Stomach (tissue), 8 donors: ENCODE measurements at regions not wholly inside any gene's neighbourhood (a gene's known extent, or its start where the extent isn't known, plus 50 kb on each side); places are given as distances from the start of the nearest gene placed in this dataset.

ENCODE experiments used
- DNase-seq, 2 donors: peaks; one replicate each; pipeline versions ENCODE4 v3.0.0 to v3.0.0-alpha.2; 2013 to 2019
- H3K27ac ChIP-seq, 5 donors: fragments of 200-600 bp in 4 of 5; sonication (generic) in 4 of 5; one replicate each; pipeline ENCODE4 v1.5.1; 2013 to 2019; ENCODE audit warnings: mild to moderate bottlenecking in 1 of 5, moderate library complexity in 1 of 5
- H3K27me3 ChIP-seq, 3 donors: fragments of 200-600 bp; sonication (generic); one replicate each; pipeline ENCODE4 v1.5.1; 2017 to 2019; ENCODE audit warnings: mixed run types in 1 of 3
- H3K36me3 ChIP-seq, 4 donors: fragments of 200-600 bp; sonication (generic); 1 replicate in 3 of 4; 2 replicates in 1 of 4; pipeline ENCODE4 v1.5.1; 2016 to 2019
- H3K4me1 ChIP-seq, 4 donors: fragments of 200-600 bp; sonication (generic); one replicate each; pipeline ENCODE4 v1.5.1; 2016 to 2019
- H3K4me3 ChIP-seq, 4 donors: fragments of 200-600 bp; sonication (generic) in 3 of 4; one replicate each; pipeline ENCODE4 v1.5.1; 2016 to 2019; ENCODE audit warnings: mild to moderate bottlenecking in 1 of 4
- H3K9me3 ChIP-seq, 4 donors: fragments of 200-600 bp; sonication (generic); one replicate each; pipeline ENCODE4 v1.5.1; 2016 to 2019
- CTCF ChIP-seq, 7 experiments: fragments of 450-650 bp in 4 of 7; fragments of 200-600 bp in 3 of 7; sonication (generic) in 3 of 7; IDR thresholded peaks; one replicate each; pipeline ENCODE4 v1.5.1; 2016 to 2019; ENCODE audit warnings: antibody characterized with exemption in 7 of 7, control low read depth in 2 of 7, mild to moderate bottlenecking in 1 of 7
- EP300 ChIP-seq: sonication (generic); formaldehyde crosslinking; IDR thresholded peaks from one replicate; pipeline ENCODE4 v1.6.1; 2017; ENCODE audit warnings: antibody characterized with exemption
- POLR2A ChIP-seq, 4 donors: fragments of 450-650 bp; IDR thresholded peaks; one replicate each; pipeline ENCODE4 v1.6.1; 2016; ENCODE audit warnings: antibody characterized with exemption in 4 of 4, control low read depth in 2 of 4, mild to moderate bottlenecking in 1 of 4, moderate library complexity in 1 of 4
- POLR2AphosphoS5 ChIP-seq, 3 donors: sonication (generic); formaldehyde crosslinking; IDR thresholded peaks; one replicate each; pipeline ENCODE4 v1.6.1; 2016; ENCODE audit warnings: antibody characterized with exemption in 3 of 3
- WGBS, 5 donors: extraction: QIAGEN DNeasy Blood & Tissue Kit in 3 of 5; methylation state at CpG; one replicate each; pipeline versions ENCODE4 v1.1.5 to v1.1.7; 2013 to 2018; 5-methylcytosine and 5-hydroxymethylcytosine counted together
- intact Hi-C: fragments of 100-400 bp; cut with DNase I; formaldehyde crosslinking; loops from one replicate; pipeline ENCODE4 v1.15.1; 2023; ENCODE audit warnings: low total_unique reads
- donor health status: healthy with polysubstance abuse.
- donor health status: Bipolar disorder and iron deficiency.
- donor health status: healthy.

- Histone ChIP-seq H3K4me3 (no peak overlapping the region), H3K36me3 (no peaks in the 10 kb centered on the region), H3K4me1 (no peaks in the 10 kb centered on the region), H3K27me3 (no peaks in the 10 kb centered on the region), H3K9me3 (no peaks in the 10 kb centered on the region), H3K27ac (no peak overlapping the region)
- WGBS, 5 donors = 44 to 53% (median 48%) methylated on average over 2 of the region's 2 CpGs
- TF ChIP-seq CTCF (IDR thresholded peaks at IDR 0.05) = no peak
- TF ChIP-seq EP300 = no peak
- TF ChIP-seq POLR2A (IDR thresholded peaks at IDR 0.05) = no peak
- no peak for TF ChIP-seq POLR2AphosphoS5 (IDR thresholded peaks at IDR 0.05)
- intact Hi-C loops = no loop called here
- DNase-seq = peak in 1 of 2 donors; percentile 5
These were observed 178.9 kb upstream of the SPRY1 start for GRCh38 chr4:123217664-123218063.

GRCh38 chr4:123218981-123219380 lies 177.6 kb upstream of the SPRY1 start:
- no peaks in the 10 kb centered on the region for H3K9me3 ChIP-seq
- H3K4me1 ChIP-seq = no peaks in the 10 kb centered on the region
- no peak for DNase-seq
- TF ChIP-seq CTCF (IDR thresholded peaks at IDR 0.05) (no peak), POLR2AphosphoS5 (IDR thresholded peaks at IDR 0.05) (no peak), EP300 (no peak), POLR2A (IDR thresholded peaks at IDR 0.05) (no peak)
- 92 to 99% (median 97%) methylated on average over 4 of the region's 4 CpGs for WGBS, 5 donors
- intact Hi-C loops = no loop called here
- no peaks in the 10 kb centered on the region for H3K36me3 ChIP-seq
- no peak overlapping the region for H3K27ac ChIP-seq
- H3K4me3 ChIP-seq = no peak overlapping the region
- no peaks in the 10 kb centered on the region for H3K27me3 ChIP-seq

GRCh38 chr4:123229286-123229685 lies 167.3 kb upstream of the SPRY1 start:
- Histone ChIP-seq H3K9me3 (no peaks in the 10 kb centered on the region), H3K4me3 (no peak overlapping the region), H3K27ac (no peak overlapping the region), H3K27me3 (no peaks in the 10 kb centered on the region), H3K36me3 (no peaks in the 10 kb centered on the region), H3K4me1 (peaks cover 0 to 7% (median 0%) of the 10 kb centered on the region in 4 donors)
- WGBS, 5 donors = 72 to 89% (median 79%) methylated on average over 1 of the region's 1 CpG
- DNase-seq = no peak
- no peak for TF ChIP-seq POLR2A (IDR thresholded peaks at IDR 0.05)
- TF ChIP-seq EP300 = no peak
- TF ChIP-seq CTCF (IDR thresholded peaks at IDR 0.05) = no peak
- TF ChIP-seq POLR2AphosphoS5 (IDR thresholded peaks at IDR 0.05) = no peak
- intact Hi-C loops = no loop called here

DNA sequence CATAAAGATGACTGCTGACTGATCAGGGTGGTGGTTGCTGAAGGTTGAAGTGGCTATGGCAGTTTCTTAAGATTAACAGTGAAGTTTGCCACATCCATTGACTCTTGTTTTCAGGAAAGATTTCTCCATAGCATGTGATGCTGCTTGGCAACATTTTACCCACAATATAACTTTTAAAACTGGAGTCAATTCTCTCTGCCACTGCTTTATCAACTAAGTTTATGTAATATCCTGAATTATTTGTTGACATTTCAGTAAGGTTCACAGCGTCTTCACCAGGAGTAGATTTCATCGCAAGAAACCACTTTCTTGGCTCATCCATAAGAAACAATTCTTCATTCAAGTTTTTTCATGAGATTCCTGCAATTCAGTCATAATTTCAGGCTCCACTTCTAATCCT lies 166.5 kb upstream of the SPRY1 start:
- H3K9me3 ChIP-seq = no peaks in the 10 kb centered on the region
- H3K4me3 ChIP-seq = no peak overlapping the region
- no peaks in the 10 kb centered on the region for H3K27me3 ChIP-seq
- DNase-seq = no peak
- H3K36me3 ChIP-seq = no peaks in the 10 kb centered on the region
- intact Hi-C loops = no loop called here
- H3K4me1 ChIP-seq = peaks cover 0 to 7% (median 0%) of the 10 kb centered on the region in 4 donors
- no peak overlapping the region for H3K27ac ChIP-seq
- WGBS, 5 donors = 67 to 79% (median 73%) methylated on average over 2 of the region's 2 CpGs
- no peak for TF ChIP-seq CTCF (IDR thresholded peaks at IDR 0.05)
- TF ChIP-seq EP300 = no peak
